ENCODE measurements at regions not wholly inside any gene's neighbourhood (a gene's known extent, or its start where the extent isn't known, plus 50 kb on each side); places are given as distances from the start of the nearest gene placed in this dataset.

DNA sequence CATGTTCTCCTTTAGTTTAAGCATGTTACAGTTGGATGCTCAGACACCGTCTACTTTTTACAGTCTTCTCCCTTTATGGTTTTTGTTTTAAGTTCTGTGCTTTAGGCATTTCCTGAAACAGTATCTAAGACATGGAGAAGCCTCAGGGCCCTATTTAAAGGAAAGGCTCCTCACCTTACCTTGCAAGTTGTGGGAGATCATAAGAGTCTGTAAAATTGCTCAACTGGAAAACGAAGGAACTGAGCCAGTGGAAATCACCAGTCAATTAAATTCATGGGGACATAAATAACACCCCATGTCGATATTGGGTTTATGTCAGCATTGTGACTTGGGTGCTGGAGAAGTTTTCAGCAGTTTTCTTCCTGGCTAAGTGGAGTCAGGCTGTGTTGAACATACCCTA lies 239.2 kb downstream of the KIF4B start:
- in situ Hi-C loops (cut with MboI; ENCODE audit: low sequenced_read_pairs in 4 of 4), result no loop called here
- H3K27ac ChIP-seq, result no peak overlapping the region
- TF ChIP-seq POLR2A (IDR thresholded peaks at IDR 0.05) (no peak), CTCF (IDR thresholded peaks at IDR 0.05 in 4 of 5, conservative IDR thresholded peaks at IDR 0.05 in 1 of 5) (no peak)
- no peaks in the 10 kb centered on the region for H3K9me3 ChIP-seq
- intact Hi-C loops (cut with DNase I; ENCODE audit: low total_unique reads), result no loop called here
- no peaks in the 10 kb centered on the region for H3K36me3 ChIP-seq
- no peak overlapping the region for H3K4me3 ChIP-seq
- H3K4me1 ChIP-seq, result no peaks in the 10 kb centered on the region
- DNase-seq, result no peak
- H3K27me3 ChIP-seq, result no peaks in the 10 kb centered on the region
- ATAC-seq, result no peak

DNA sequence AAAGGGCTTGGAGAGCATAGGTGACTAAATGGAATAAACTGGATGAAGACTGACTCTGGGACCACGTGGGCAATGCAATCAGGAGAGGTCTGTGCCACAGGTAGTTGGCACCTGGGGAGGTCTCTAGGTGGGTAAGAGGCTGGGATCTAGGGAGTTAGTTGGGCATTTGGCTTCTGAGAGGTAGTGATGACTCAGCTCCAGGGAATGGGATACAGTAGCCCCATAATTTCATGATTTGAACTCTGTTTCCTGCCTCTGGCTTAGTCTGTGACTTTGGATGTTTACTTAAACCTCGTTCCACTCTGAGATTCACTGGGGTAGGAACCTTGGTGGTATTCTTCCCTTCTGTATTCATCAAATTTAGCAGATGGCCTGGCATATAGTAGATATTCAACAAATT lies 240.8 kb downstream of the KIF4B start:
- ATAC-seq (no peak), DNase-seq (no peak)
- in situ Hi-C loops (cut with MboI; ENCODE audit: low sequenced_read_pairs in 4 of 4) (no loop called here), intact Hi-C loops (cut with DNase I; ENCODE audit: low total_unique reads) (no loop called here)
- Histone ChIP-seq H3K27me3 (no peaks in the 10 kb centered on the region), H3K36me3 (no peaks in the 10 kb centered on the region), H3K4me1 (no peaks in the 10 kb centered on the region), H3K27ac (no peak overlapping the region), H3K9me3 (no peaks in the 10 kb centered on the region), H3K4me3 (no peak overlapping the region)
- TF ChIP-seq CTCF (IDR thresholded peaks at IDR 0.05 in 4 of 5, conservative IDR thresholded peaks at IDR 0.05 in 1 of 5) (no peak), POLR2A (IDR thresholded peaks at IDR 0.05) (no peak)

DNA sequence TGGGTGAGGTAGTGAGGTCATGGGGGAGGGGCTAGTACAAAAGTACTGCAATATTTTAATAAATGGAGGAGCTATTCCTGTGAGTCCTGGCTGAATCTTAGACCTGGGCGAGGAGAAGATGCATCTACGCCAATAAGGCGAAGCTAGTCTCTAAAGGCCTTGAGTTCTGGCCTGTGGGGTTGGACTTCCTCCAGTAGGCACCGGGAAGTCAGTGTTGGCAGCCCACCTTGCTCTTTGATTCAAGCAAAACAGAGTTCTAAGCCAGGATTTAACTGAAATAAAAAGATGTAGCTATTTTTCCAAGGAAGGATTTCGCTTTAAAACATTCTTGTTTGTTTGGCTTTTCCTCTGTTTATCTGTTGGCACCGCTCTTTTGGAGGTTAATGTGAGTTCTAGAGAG lies 244.6 kb downstream of the KIF4B start:
- Histone ChIP-seq H3K27ac (no peak overlapping the region), H3K27me3 (no peaks in the 10 kb centered on the region), H3K36me3 (no peaks in the 10 kb centered on the region), H3K9me3 (no peaks in the 10 kb centered on the region), H3K4me3 (no peak overlapping the region), H3K4me1 (no peaks in the 10 kb centered on the region)
- intact Hi-C loops (cut with DNase I; ENCODE audit: low total_unique reads), result no loop called here
- no peak for ATAC-seq
- TF ChIP-seq CTCF (IDR thresholded peaks at IDR 0.05 in 4 of 5, conservative IDR thresholded peaks at IDR 0.05 in 1 of 5) (no peak), POLR2A (IDR thresholded peaks at IDR 0.05) (no peak)
- no peak for DNase-seq
- in situ Hi-C loops (cut with MboI; ENCODE audit: low sequenced_read_pairs in 4 of 4), result no loop called here

DNA sequence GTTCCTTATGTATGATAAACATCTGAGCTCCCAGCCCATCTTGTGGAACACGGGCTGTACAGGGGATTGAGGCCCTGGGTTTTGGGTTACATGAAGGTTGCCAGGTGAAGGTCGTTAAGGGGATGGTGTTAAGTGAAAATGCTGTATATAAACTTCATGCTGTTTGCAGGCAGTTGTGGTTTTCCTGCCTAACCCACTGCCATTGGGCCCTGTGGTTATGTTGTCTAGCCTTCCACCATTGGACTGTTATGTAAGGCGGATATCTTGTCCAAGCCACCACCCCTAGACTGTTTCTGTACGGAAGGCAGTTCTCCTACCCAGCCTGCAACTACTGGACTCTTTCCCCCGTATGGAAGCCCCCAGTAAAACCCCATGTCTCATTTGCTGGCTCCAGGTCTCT lies 246.1 kb downstream of the KIF4B start:
- TF ChIP-seq POLR2A (IDR thresholded peaks at IDR 0.05) (no peak), CTCF (IDR thresholded peaks at IDR 0.05 in 4 of 5, conservative IDR thresholded peaks at IDR 0.05 in 1 of 5) (no peak)
- intact Hi-C loops (cut with DNase I; ENCODE audit: low total_unique reads) (no loop called here), in situ Hi-C loops (cut with MboI; ENCODE audit: low sequenced_read_pairs in 4 of 4) (no loop called here)
- no peak overlapping the region for H3K4me3 ChIP-seq
- DNase-seq (no peak), ATAC-seq (no peak)
- H3K27me3 ChIP-seq, result no peaks in the 10 kb centered on the region
- H3K9me3 ChIP-seq, result no peaks in the 10 kb centered on the region
- H3K4me1 ChIP-seq, result no peaks in the 10 kb centered on the region
- no peak overlapping the region for H3K27ac ChIP-seq
- no peaks in the 10 kb centered on the region for H3K36me3 ChIP-seq

- DNase-seq (no peak), ATAC-seq (no peak)
- H3K36me3 ChIP-seq, result no peaks in the 10 kb centered on the region
- H3K4me3 ChIP-seq, result no peak overlapping the region
- TF ChIP-seq CTCF (IDR thresholded peaks at IDR 0.05 in 4 of 5, conservative IDR thresholded peaks at IDR 0.05 in 1 of 5) (no peak), POLR2A (IDR thresholded peaks at IDR 0.05) (no peak)
- in situ Hi-C loops (cut with MboI; ENCODE audit: low sequenced_read_pairs in 4 of 4) (no loop called here), intact Hi-C loops (cut with DNase I; ENCODE audit: low total_unique reads) (no loop called here)
- no peak overlapping the region for H3K27ac ChIP-seq
- no peaks in the 10 kb centered on the region for H3K4me1 ChIP-seq
- H3K27me3 ChIP-seq, result no peaks in the 10 kb centered on the region
- no peaks in the 10 kb centered on the region for H3K9me3 ChIP-seq
Measured at GRCh38 chr5:155260798-155261197, 247.2 kb downstream of the KIF4B start.

All from gastrocnemius medialis (tissue), 4 donors.